ENCODE measurements at regions not wholly inside any gene's neighbourhood (a gene's known extent, or its start where the extent isn't known, plus 50 kb on each side); places are given as distances from the start of the nearest gene placed in this dataset.
"Not testable (repeated sequence)": the region's sequence is repeated elsewhere in the genome, so short reads cannot be mapped to it uniquely, and the experiment has no call there.

- DNase-seq = peak in 1 of 3 donors; percentile 52
- WGBS (ENCODE audit: insufficient coverage, low coverage, low lambda C conversion rate, missing lambda C conversion rate) = no CpG with 5 or more reads among the region's 27 CpGs
- ATAC-seq = no peak
- Histone ChIP-seq H3K27ac (no peak overlapping the region), H3K36me3 (no peaks in the 10 kb centered on the region), H3K9me3 (no peaks in the 10 kb centered on the region), H3K27me3 (no peaks in the 10 kb centered on the region), H3K4me1 (no peaks in the 10 kb centered on the region), H3K4me3 (no peak overlapping the region)
- TF ChIP-seq CTCF (IDR thresholded peaks at IDR 0.05) = no peak
- no peak for TF ChIP-seq POLR2A (IDR thresholded peaks at IDR 0.05)
- intact Hi-C loops (cut with DNase I) = no loop called here
Observed at GRCh38 chrY:10092342-10092741, 564.7 kb downstream of the TSPY10 start.

- H3K27ac ChIP-seq; H3K36me3 ChIP-seq; H3K9me3 ChIP-seq; H3K4me3 ChIP-seq; H3K27me3 ChIP-seq; ATAC-seq; intact Hi-C loops (cut with DNase I); H3K4me1 ChIP-seq: not testable (repeated sequence)
- peak in 1 of 3 donors; percentile 19 for DNase-seq
- 45% methylated on average over 1 of the region's 1 CpG for WGBS (ENCODE audit: insufficient coverage, low coverage, low lambda C conversion rate, missing lambda C conversion rate)
Observed at GRCh38 chrY:10106252-10106651, 578.6 kb downstream of the TSPY10 start.

Small RNA genes lying in the stretch of these regions (small RNA-seq; reads per million reads assigned to genes)
- 0.10 to 0.26 reads per million in 2 experiments for gene RNA5SP519
